Heart left ventricle (tissue), 13 donors: ENCODE measurements at regions not wholly inside any gene's neighbourhood (a gene's known extent, or its start where the extent isn't known, plus 50 kb on each side); places are given as distances from the start of the nearest gene placed in this dataset.

Experiments
- POLR2A ChIP-seq, 2 donors: fragments of 450-650 bp; IDR thresholded peaks; one replicate each; pipeline ENCODE4 v1.6.1; 2017; ENCODE audit warnings: antibody characterized with exemption in 2 of 2, mild to moderate bottlenecking in 2 of 2, moderate library complexity in 2 of 2
- TF ChIP-seq, protein P1 (sequence below), 12 donors: fragments of 200-600 bp; sonication (generic) in 4 of 12; IDR thresholded peaks; one replicate each; pipeline versions ENCODE4 v1.5.0 to v1.8.0; 2018 to 2022; ENCODE audit warnings: antibody characterized with exemption in 12 of 12, mild to moderate bottlenecking in 5 of 12
- donor health status: ischemic (EF 13 %, LVEDD 7.1; RV severe dilation, severe dysfunction).
- donor health status: DM: no; HTN: yes; CAD: no.
- donor health status: DM: no; HTN: no; CAD: no.
- donor health status: ischemic (EF 25% LVEDD 6.9; RV normal size, moderate dysfunction).
- donor health status: ischemic (EF 25% LVEDD 5.7; RV mildly dilated, moderate dysfunction).
- donor health status: ischemic (EF 35%, LVEDD 5.7; RV mildly dilated, moderate dysfunction).
- donor health status: nonischemic (EF 11% LVEDD 7.7; RV severe dilation, severe dysfunction).
- donor health status: DM: yes; HTN: yes; CAD: no.
- donor health status: PGD.
- donor health status: ischemic (EF 29% LVEDD 5.4; RV normal size, mild dysfunction).
- donor health status: nonischemic (EF 23%, LVEDD 6.1; RV moderate dilation, normal function).

DNA sequence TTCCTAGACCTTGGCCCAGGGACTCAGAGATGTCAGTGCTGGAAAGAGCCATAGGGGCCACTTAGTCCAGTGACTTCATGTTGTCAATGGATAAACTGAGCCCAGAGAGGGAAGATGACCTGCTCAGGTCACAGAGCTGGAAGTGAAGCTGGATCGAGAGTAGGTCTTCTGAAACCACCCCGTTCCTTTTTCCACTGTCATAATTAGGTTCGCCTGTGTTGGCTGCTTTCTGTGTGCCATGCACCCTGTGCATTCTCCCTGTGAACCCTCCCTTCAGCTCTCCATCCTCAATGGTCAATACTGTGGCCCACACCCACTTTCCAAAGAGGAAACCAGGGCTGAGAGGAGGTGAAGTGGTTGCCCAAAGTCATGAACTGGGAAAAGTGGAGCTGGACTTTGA is 74.8 kb downstream of the CCR1 start:
- TF ChIP-seq, protein P1, sequence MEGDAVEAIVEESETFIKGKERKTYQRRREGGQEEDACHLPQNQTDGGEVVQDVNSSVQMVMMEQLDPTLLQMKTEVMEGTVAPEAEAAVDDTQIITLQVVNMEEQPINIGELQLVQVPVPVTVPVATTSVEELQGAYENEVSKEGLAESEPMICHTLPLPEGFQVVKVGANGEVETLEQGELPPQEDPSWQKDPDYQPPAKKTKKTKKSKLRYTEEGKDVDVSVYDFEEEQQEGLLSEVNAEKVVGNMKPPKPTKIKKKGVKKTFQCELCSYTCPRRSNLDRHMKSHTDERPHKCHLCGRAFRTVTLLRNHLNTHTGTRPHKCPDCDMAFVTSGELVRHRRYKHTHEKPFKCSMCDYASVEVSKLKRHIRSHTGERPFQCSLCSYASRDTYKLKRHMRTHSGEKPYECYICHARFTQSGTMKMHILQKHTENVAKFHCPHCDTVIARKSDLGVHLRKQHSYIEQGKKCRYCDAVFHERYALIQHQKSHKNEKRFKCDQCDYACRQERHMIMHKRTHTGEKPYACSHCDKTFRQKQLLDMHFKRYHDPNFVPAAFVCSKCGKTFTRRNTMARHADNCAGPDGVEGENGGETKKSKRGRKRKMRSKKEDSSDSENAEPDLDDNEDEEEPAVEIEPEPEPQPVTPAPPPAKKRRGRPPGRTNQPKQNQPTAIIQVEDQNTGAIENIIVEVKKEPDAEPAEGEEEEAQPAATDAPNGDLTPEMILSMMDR (IDR thresholded peaks at IDR 0.05): no peak
- no peak for TF ChIP-seq POLR2A (IDR thresholded peaks at IDR 0.05)
